ENCODE measurements at regions not wholly inside any gene's neighbourhood (a gene's known extent, or its start where the extent isn't known, plus 50 kb on each side); places are given as distances from the start of the nearest gene placed in this dataset.

GRCh38 chr2:16109821-16110310, 169.5 kb downstream of the MYCN start:
- Histone ChIP-seq H3K27me3 (ENCODE audit: control insufficient read depth in 3 of 3, insufficient read depth in 3 of 3, low read length in 2 of 3) (no peaks in the 10 kb centered on the region), H3K9ac (ENCODE audit: insufficient read depth in 1 of 2, low read length in 2 of 2) (no peak overlapping the region), H3K4me1 (ENCODE audit: control insufficient read depth in 5 of 5, insufficient read depth in 5 of 5, low read length in 5 of 5) (peaks cover 0 to 9% (median 0%) of the 10 kb centered on the region in 5 donors), H3K36me3 (ENCODE audit: control insufficient read depth in 4 of 4, insufficient read depth in 4 of 4, low read length in 4 of 4) (no peaks in the 10 kb centered on the region), H3K9me3 (ENCODE audit: control insufficient read depth in 4 of 4, insufficient read depth in 3 of 4, low read length in 3 of 4) (no peaks in the 10 kb centered on the region), H3K4me3 (no peak overlapping the region), H3K27ac (ENCODE audit: low read depth in 1 of 2, low read length in 1 of 2) (no peak overlapping the region)
- DNase-seq (no peak), ATAC-seq (ENCODE audit: insufficient read depth, low FRiP score) (no peak)
- TF ChIP-seq CTCF (IDR thresholded peaks at IDR 0.05; ENCODE audit: control extremely low read depth, extremely low read depth), result no peak
- 83 to 87% methylated on average over 6 of the region's 6 CpGs for WGBS, 2 donors

GRCh38 chr2:16109368-16109820, 169.0 kb downstream of the MYCN start:
- Histone ChIP-seq H3K9ac (ENCODE audit: insufficient read depth in 1 of 2, low read length in 2 of 2) (no peak overlapping the region), H3K4me1 (ENCODE audit: control insufficient read depth in 5 of 5, insufficient read depth in 5 of 5, low read length in 5 of 5) (peaks cover 0 to 9% (median 0%) of the 10 kb centered on the region in 5 donors), H3K36me3 (ENCODE audit: control insufficient read depth in 4 of 4, insufficient read depth in 4 of 4, low read length in 4 of 4) (no peaks in the 10 kb centered on the region), H3K27ac (ENCODE audit: low read depth in 1 of 2, low read length in 1 of 2) (no peak overlapping the region), H3K27me3 (ENCODE audit: control insufficient read depth in 3 of 3, insufficient read depth in 3 of 3, low read length in 2 of 3) (no peaks in the 10 kb centered on the region), H3K9me3 (ENCODE audit: control insufficient read depth in 4 of 4, insufficient read depth in 3 of 4, low read length in 3 of 4) (no peaks in the 10 kb centered on the region), H3K4me3 (no peak overlapping the region)
- WGBS, 2 donors, result 89 to 98% methylated on average over 2 of the region's 2 CpGs
- TF ChIP-seq CTCF (IDR thresholded peaks at IDR 0.05; ENCODE audit: control extremely low read depth, extremely low read depth), result no peak
- ATAC-seq (ENCODE audit: insufficient read depth, low FRiP score) (no peak), DNase-seq (no peak)

GRCh38 chr2:16107246-16107645, 166.9 kb downstream of the MYCN start:
- no peak for ATAC-seq (ENCODE audit: insufficient read depth, low FRiP score)
- H3K36me3 ChIP-seq (ENCODE audit: control insufficient read depth in 4 of 4, insufficient read depth in 4 of 4, low read length in 4 of 4), result no peaks in the 10 kb centered on the region
- no peak for TF ChIP-seq CTCF (IDR thresholded peaks at IDR 0.05; ENCODE audit: control extremely low read depth, extremely low read depth)

GRCh38 chr2:16106619-16107018, 166.3 kb downstream of the MYCN start:
- TF ChIP-seq CTCF (IDR thresholded peaks at IDR 0.05; ENCODE audit: control extremely low read depth, extremely low read depth), result no peak
- no peak overlapping the region for H3K9ac ChIP-seq (ENCODE audit: insufficient read depth in 1 of 2, low read length in 2 of 2)
- H3K9me3 ChIP-seq (ENCODE audit: control insufficient read depth in 4 of 4, insufficient read depth in 3 of 4, low read length in 3 of 4), result no peaks in the 10 kb centered on the region
- H3K4me1 ChIP-seq (ENCODE audit: control insufficient read depth in 5 of 5, insufficient read depth in 5 of 5, low read length in 5 of 5), result peaks cover 0 to 14% (median 0%) of the 10 kb centered on the region in 5 donors
- H3K4me3 ChIP-seq, result no peak overlapping the region
- DNase-seq (no peak), ATAC-seq (ENCODE audit: insufficient read depth, low FRiP score) (no peak)
- H3K36me3 ChIP-seq (ENCODE audit: control insufficient read depth in 4 of 4, insufficient read depth in 4 of 4, low read length in 4 of 4), result no peaks in the 10 kb centered on the region
- no peak overlapping the region for H3K27ac ChIP-seq (ENCODE audit: low read depth in 1 of 2, low read length in 1 of 2)
- WGBS, 2 donors, result 71 to 85% methylated on average over 6 of the region's 6 CpGs
- H3K27me3 ChIP-seq (ENCODE audit: control insufficient read depth in 3 of 3, insufficient read depth in 3 of 3, low read length in 2 of 3), result no peaks in the 10 kb centered on the region

More at GRCh38 chr2:16107246-16107645, 166.9 kb downstream of the MYCN start:
- 96 to 97% methylated on average over 6 of the region's 6 CpGs for WGBS, 2 donors
- Histone ChIP-seq H3K27ac (ENCODE audit: low read depth in 1 of 2, low read length in 1 of 2) (no peak overlapping the region), H3K9ac (ENCODE audit: insufficient read depth in 1 of 2, low read length in 2 of 2) (no peak overlapping the region), H3K9me3 (ENCODE audit: control insufficient read depth in 4 of 4, insufficient read depth in 3 of 4, low read length in 3 of 4) (no peaks in the 10 kb centered on the region), H3K4me1 (ENCODE audit: control insufficient read depth in 5 of 5, insufficient read depth in 5 of 5, low read length in 5 of 5) (peaks cover 0 to 14% (median 0%) of the 10 kb centered on the region in 5 donors), H3K4me3 (no peak overlapping the region), H3K27me3 (ENCODE audit: control insufficient read depth in 3 of 3, insufficient read depth in 3 of 3, low read length in 2 of 3) (no peaks in the 10 kb centered on the region)
- no peak for DNase-seq
